ENCODE measurements at regions not wholly inside any gene's neighbourhood (a gene's known extent, or its start where the extent isn't known, plus 50 kb on each side); places are given as distances from the start of the nearest gene placed in this dataset.

DNA sequence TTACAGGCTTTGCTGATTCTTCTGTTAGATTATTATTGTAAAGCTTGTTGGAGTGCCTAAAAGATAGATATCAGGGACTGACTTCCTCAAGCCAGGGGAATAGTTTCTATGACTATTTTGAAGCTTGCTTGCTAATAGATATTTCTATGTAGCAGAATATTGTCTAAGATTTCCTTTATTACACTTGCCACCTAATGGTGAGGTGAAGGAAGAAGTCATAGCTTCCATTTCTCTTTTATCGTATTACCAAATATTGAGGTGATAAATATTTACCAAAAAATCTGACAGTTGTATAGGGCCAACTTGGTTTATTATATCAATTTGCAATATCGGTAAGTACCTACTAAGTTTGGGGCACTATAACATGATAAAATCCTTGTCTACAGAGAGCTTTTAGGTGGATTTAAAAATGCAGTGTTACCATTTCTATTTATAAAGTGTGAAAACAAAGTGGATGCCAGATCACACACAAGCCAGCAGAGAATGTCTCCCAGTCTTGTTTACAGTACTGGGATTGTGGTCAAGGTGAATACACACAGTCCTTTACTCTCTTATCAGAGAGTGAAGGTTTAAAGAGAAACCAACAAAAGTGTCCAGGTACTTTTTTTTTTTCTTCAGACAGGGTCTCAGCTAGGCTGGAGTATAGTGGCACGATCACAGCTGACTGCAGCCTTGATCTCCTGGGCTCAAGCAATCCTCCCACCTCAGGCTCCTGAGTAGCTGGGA lies 137.9 kb downstream of the IGF1 start:
- TF ChIP-seq, protein P1, sequence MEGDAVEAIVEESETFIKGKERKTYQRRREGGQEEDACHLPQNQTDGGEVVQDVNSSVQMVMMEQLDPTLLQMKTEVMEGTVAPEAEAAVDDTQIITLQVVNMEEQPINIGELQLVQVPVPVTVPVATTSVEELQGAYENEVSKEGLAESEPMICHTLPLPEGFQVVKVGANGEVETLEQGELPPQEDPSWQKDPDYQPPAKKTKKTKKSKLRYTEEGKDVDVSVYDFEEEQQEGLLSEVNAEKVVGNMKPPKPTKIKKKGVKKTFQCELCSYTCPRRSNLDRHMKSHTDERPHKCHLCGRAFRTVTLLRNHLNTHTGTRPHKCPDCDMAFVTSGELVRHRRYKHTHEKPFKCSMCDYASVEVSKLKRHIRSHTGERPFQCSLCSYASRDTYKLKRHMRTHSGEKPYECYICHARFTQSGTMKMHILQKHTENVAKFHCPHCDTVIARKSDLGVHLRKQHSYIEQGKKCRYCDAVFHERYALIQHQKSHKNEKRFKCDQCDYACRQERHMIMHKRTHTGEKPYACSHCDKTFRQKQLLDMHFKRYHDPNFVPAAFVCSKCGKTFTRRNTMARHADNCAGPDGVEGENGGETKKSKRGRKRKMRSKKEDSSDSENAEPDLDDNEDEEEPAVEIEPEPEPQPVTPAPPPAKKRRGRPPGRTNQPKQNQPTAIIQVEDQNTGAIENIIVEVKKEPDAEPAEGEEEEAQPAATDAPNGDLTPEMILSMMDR (IDR thresholded peaks at IDR 0.05; ENCODE audit: low read depth, low read length) = no peak
- no peak for TF ChIP-seq EZH2phosphoT487 (IDR thresholded peaks at IDR 0.05; ENCODE audit: low read depth)
